H9 (cell line): ENCODE measurements at regions not wholly inside any gene's neighbourhood (a gene's known extent, or its start where the extent isn't known, plus 50 kb on each side); places are given as distances from the start of the nearest gene placed in this dataset.

ENCODE experiments used
- DNase-seq: peaks from one replicate; pipeline ENCODE4 v3.0.0-alpha.2; 2017
- H2AFZ ChIP-seq: one replicate; pipeline ENCODE4 v1.6.1; 2013; ENCODE audit warnings: mild to moderate bottlenecking, low read length, control low read depth, moderate library complexity
- H2AK5ac ChIP-seq: 2 replicates; pipeline ENCODE4 v1.6.1; 2013; ENCODE audit warnings: low read length, control low read depth, mixed read lengths; ENCODE audit not compliant: insufficient read length
- H2BK120ac ChIP-seq: one replicate; pipeline ENCODE4 v1.6.1; 2013; ENCODE audit warnings: low read depth, mild to moderate bottlenecking, low read length, control low read depth, inconsistent platforms; ENCODE audit not compliant: poor library complexity, severe bottlenecking
- H2BK12ac ChIP-seq: 2 replicates; pipeline ENCODE4 v1.6.1; 2013; ENCODE audit warnings: low read length, control low read depth, mixed read lengths, low read depth; ENCODE audit not compliant: insufficient read length
- H2BK15ac ChIP-seq: 2 replicates; pipeline ENCODE4 v1.6.1; 2013; ENCODE audit warnings: low read depth, low read length, control low read depth
- H2BK20ac ChIP-seq: one replicate; pipeline ENCODE4 v1.6.1; 2013; ENCODE audit warnings: low read depth, mild to moderate bottlenecking, low read length, control low read depth, inconsistent platforms; ENCODE audit not compliant: poor library complexity, severe bottlenecking
- H2BK5ac ChIP-seq: 2 replicates; pipeline ENCODE4 v1.6.1; 2013; ENCODE audit warnings: low read length, control low read depth, mixed read lengths; ENCODE audit not compliant: insufficient read length
- H3K14ac ChIP-seq: 2 replicates; pipeline ENCODE4 v1.6.1; 2013; ENCODE audit warnings: low read length, control low read depth; ENCODE audit not compliant: insufficient read depth
- H3K18ac ChIP-seq: 2 replicates; pipeline ENCODE4 v1.6.1; 2013; ENCODE audit warnings: low read depth, mild to moderate bottlenecking, mixed read lengths, low read length, control low read depth; ENCODE audit not compliant: insufficient read length
- H3K23ac ChIP-seq: 2 replicates; pipeline ENCODE4 v1.6.1; 2013; ENCODE audit warnings: low read length, control low read depth, mixed read lengths, low read depth; ENCODE audit not compliant: insufficient read length
- H3K23me2 ChIP-seq: 2 replicates; pipeline ENCODE4 v1.6.1; 2013; ENCODE audit warnings: low read depth, mild to moderate bottlenecking, mixed read lengths, low read length, control low read depth; ENCODE audit not compliant: insufficient read length, poor library complexity, severe bottlenecking
- H3K27ac ChIP-seq: 2 replicates; pipeline ENCODE4 v1.5.1; 2013; ENCODE audit warnings: low read length, control low read depth, mixed read lengths, low read depth; ENCODE audit not compliant: insufficient read length
- H3K27me3 ChIP-seq: 2 replicates; pipeline ENCODE4 v1.6.1; 2013; ENCODE audit warnings: low read length, control low read depth, inconsistent platforms; ENCODE audit not compliant: insufficient read depth
- H3K4ac ChIP-seq: 2 replicates; pipeline ENCODE4 v1.6.1; 2013; ENCODE audit warnings: low read depth, mild to moderate bottlenecking, control low read depth, inconsistent platforms, low read length, moderate library complexity
- H3K4me1 ChIP-seq: 2 replicates; pipeline ENCODE4 v1.6.1; 2013; ENCODE audit warnings: low read length, control low read depth, inconsistent platforms; ENCODE audit not compliant: insufficient read depth
- H3K4me2 ChIP-seq: 2 replicates; pipeline ENCODE4 v1.6.1; 2013; ENCODE audit warnings: low read length, control low read depth, mixed read lengths; ENCODE audit not compliant: insufficient read length, insufficient read depth
- H3K56ac ChIP-seq: 2 replicates; pipeline ENCODE4 v1.6.1; 2013; ENCODE audit warnings: low read depth, mild to moderate bottlenecking, mixed read lengths, low read length, control low read depth; ENCODE audit not compliant: insufficient read length
- H3K79me1 ChIP-seq: 2 replicates; pipeline ENCODE4 v1.6.1; 2013; ENCODE audit warnings: low read depth, mild to moderate bottlenecking, moderate library complexity, low read length, control low read depth, inconsistent platforms; ENCODE audit not compliant: insufficient read depth, poor library complexity, severe bottlenecking
- H3K79me2 ChIP-seq: 2 replicates; pipeline ENCODE4 v1.6.1; 2013; ENCODE audit warnings: low read length, control low read depth, inconsistent platforms; ENCODE audit not compliant: insufficient read depth
- H3K9ac ChIP-seq: 2 replicates; pipeline ENCODE4 v1.6.1; 2013; ENCODE audit warnings: low read length, control low read depth, mixed read lengths; ENCODE audit not compliant: insufficient read length; ENCODE audit errors: extremely low read depth
- H3K9me3 ChIP-seq: one replicate; pipeline ENCODE4 v1.6.1; 2013; ENCODE audit warnings: low read depth, low read length, inconsistent platforms; ENCODE audit not compliant: control insufficient read depth
- H3T11ph ChIP-seq: one replicate; pipeline ENCODE4 v1.6.1; 2013; ENCODE audit warnings: mild to moderate bottlenecking, low read length, control low read depth, inconsistent platforms
- H4K20me1 ChIP-seq: one replicate; pipeline ENCODE4 v1.6.1; 2013; ENCODE audit not compliant: control insufficient read depth, insufficient read length, insufficient read depth
- H4K5ac ChIP-seq: 2 replicates; pipeline ENCODE4 v1.6.1; 2013; ENCODE audit warnings: low read depth, mild to moderate bottlenecking, mixed read lengths, low read length, control low read depth; ENCODE audit not compliant: insufficient read length
- H4K8ac ChIP-seq: replicated peaks from 2 replicates; pipeline ENCODE4 v1.6.1; 2013; ENCODE audit warnings: low read length, control low read depth, mixed read lengths, low read depth; ENCODE audit not compliant: insufficient read length
- H4K91ac ChIP-seq: 2 replicates; pipeline ENCODE4 v1.6.1; 2013; ENCODE audit warnings: low read depth, mild to moderate bottlenecking, moderate library complexity, mixed read lengths, low read length, control low read depth; ENCODE audit not compliant: insufficient read length
- H3K27ac Mint-ChIP-seq, 3 experiments: 2 replicates in 2 of 3; 3 replicates in 1 of 3; pipeline ENCODE4 v1.8.0; 2020 to 2021; ENCODE audit warnings: mixed read lengths in 3 of 3, mild to moderate bottlenecking in 1 of 3, moderate library complexity in 1 of 3
- H3K27me3 Mint-ChIP-seq: 2 replicates; pipeline ENCODE4 v1.8.0; 2021; ENCODE audit warnings: low read depth, mild to moderate bottlenecking, moderate library complexity, mixed read lengths
- H3K36me3 Mint-ChIP-seq, 3 experiments: 2 replicates in 2 of 3; 3 replicates in 1 of 3; pipeline ENCODE4 v1.8.0; 2020 to 2021; ENCODE audit warnings: low read depth in 3 of 3, mixed read lengths in 3 of 3; ENCODE audit not compliant: insufficient read depth in 1 of 3
- H3K4me1 Mint-ChIP-seq, 2 experiments: 2 replicates each; pipeline ENCODE4 v1.8.0; 2020; ENCODE audit warnings: mixed read lengths in 2 of 2
- H3K4me3 Mint-ChIP-seq, 2 experiments: 2 replicates in 1 of 2; 3 replicates in 1 of 2; pipeline ENCODE4 v1.8.0; 2020 to 2021; ENCODE audit warnings: mild to moderate bottlenecking in 2 of 2, mixed read lengths in 2 of 2, moderate library complexity in 1 of 2
- H3K9me3 Mint-ChIP-seq, 2 experiments: 2 replicates in 1 of 2; 3 replicates in 1 of 2; pipeline ENCODE4 v1.8.0; 2020; ENCODE audit warnings: mild to moderate bottlenecking in 2 of 2, mixed read lengths in 2 of 2, moderate library complexity in 1 of 2
- WGBS: extraction: QIAGEN DNeasy Blood & Tissue Kit; methylation state at CpG from one replicate; pipeline ENCODE4 v1.1.7; 2013; ENCODE audit warnings: missing lambda C conversion rate, low lambda C conversion rate, mixed read lengths; ENCODE audit not compliant: insufficient read length; ENCODE audit errors: extremely low coverage; 5-methylcytosine and 5-hydroxymethylcytosine counted together
- TF ChIP-seq, protein P1 (sequence below): fragments of 200-600 bp; sonication (generic); conservative IDR thresholded peaks from 3 replicates; pipeline ENCODE4 v1.8.0; 2021; ENCODE audit warnings: antibody characterized with exemption, mild to moderate bottlenecking

DNA sequence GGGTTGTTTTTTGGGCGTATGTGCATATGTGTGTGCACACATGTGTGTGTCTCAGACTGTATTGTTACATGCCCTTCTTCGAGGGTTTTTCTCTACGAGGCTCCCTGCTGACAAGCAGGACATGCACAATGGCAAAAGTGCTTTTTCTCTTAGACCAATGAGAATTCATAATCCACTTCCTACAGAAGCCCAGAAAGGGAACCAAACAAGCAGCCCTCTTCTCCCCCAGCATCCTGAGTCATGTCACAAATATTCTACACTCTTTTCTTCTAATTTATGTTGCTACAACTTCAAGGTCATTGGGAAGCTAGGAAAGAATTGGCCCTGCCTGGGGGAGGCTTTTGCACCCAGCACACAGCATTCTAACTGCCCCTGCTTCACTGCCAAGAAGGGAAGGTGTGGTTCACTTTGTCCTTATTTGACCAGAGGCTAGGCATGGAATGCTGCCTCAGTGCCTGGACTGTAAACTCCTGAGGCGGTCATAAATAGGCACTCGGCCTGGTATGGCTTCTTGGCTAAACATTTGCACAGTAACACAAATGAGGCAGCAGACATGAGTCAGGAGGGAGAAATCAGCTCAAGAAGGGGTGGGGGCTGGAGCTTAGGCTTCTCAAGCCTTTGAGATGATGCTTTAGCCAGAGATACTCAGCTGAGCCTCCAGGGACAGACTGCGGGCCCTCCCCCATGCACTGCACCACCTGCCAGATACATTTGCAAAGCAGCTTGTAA is 92.7 kb upstream of the KLF7 start:
- peaks cover 8% of the 10 kb centered on the region; the same call in 1 of the 2 replicates for H3K4me1 ChIP-seq
- Mint-ChIP-seq H3K27me3 (peaks cover 5% of the 10 kb centered on the region), H3K4me1 (peaks cover 41% of the 10 kb centered on the region in 2 experiments), H3K9me3 (no peaks in the 10 kb centered on the region), H3K27ac (no peak overlapping the region; a peak in 1 of 7 replicates), H3K4me3 (no peak overlapping the region), H3K36me3 (no peaks in the 10 kb centered on the region)
- no peak overlapping the region for H3K9ac ChIP-seq
- H2AFZ ChIP-seq, result no peak overlapping the region
- H2AK5ac ChIP-seq, result no peak overlapping the region
- no peaks in the 10 kb centered on the region for H3K27me3 ChIP-seq
- H3K9me3 ChIP-seq, result no peaks in the 10 kb centered on the region
- no peak overlapping the region for H3K4me2 ChIP-seq
- no peak overlapping the region for H2BK120ac ChIP-seq
- no peak overlapping the region for H4K5ac ChIP-seq
- TF ChIP-seq, protein P1, sequence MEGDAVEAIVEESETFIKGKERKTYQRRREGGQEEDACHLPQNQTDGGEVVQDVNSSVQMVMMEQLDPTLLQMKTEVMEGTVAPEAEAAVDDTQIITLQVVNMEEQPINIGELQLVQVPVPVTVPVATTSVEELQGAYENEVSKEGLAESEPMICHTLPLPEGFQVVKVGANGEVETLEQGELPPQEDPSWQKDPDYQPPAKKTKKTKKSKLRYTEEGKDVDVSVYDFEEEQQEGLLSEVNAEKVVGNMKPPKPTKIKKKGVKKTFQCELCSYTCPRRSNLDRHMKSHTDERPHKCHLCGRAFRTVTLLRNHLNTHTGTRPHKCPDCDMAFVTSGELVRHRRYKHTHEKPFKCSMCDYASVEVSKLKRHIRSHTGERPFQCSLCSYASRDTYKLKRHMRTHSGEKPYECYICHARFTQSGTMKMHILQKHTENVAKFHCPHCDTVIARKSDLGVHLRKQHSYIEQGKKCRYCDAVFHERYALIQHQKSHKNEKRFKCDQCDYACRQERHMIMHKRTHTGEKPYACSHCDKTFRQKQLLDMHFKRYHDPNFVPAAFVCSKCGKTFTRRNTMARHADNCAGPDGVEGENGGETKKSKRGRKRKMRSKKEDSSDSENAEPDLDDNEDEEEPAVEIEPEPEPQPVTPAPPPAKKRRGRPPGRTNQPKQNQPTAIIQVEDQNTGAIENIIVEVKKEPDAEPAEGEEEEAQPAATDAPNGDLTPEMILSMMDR, result no peak
- no peak overlapping the region for H3K14ac ChIP-seq
- no peak overlapping the region for H3K23ac ChIP-seq
- H3K4ac ChIP-seq, result no peak overlapping the region
- H3K18ac ChIP-seq, result no peak overlapping the region
- H2BK5ac ChIP-seq, result no peak overlapping the region
- H2BK15ac ChIP-seq, result no peak overlapping the region
- WGBS, result no CpG with 5 or more reads among the region's 6 CpGs
- H2BK20ac ChIP-seq, result no peak overlapping the region
- no peaks in the 10 kb centered on the region for H3K23me2 ChIP-seq
- no peak overlapping the region for H4K91ac ChIP-seq
- no peak overlapping the region for H3K56ac ChIP-seq
- no peak overlapping the region for H3T11ph ChIP-seq
- no peak for DNase-seq
- H4K20me1 ChIP-seq, result no peaks in the 10 kb centered on the region
- H4K8ac ChIP-seq, result no peak overlapping the region
- no peak overlapping the region for H2BK12ac ChIP-seq
- H3K79me2 ChIP-seq, result no peaks in the 10 kb centered on the region
- H3K27ac ChIP-seq, result no peak overlapping the region
- no peaks in the 10 kb centered on the region for H3K79me1 ChIP-seq
